Choroid plexus epithelial cell (primary cell): ENCODE measurements at regions not wholly inside any gene's neighbourhood (a gene's known extent, or its start where the extent isn't known, plus 50 kb on each side); places are given as distances from the start of the nearest gene placed in this dataset.

Experiments used
- DNase-seq: peaks from one replicate; pipeline ENCODE4 v3.0.0-alpha.2; 2010; ENCODE audit warnings: low read depth
- H3K4me3 ChIP-seq: 2 replicates; pipeline ENCODE4 v1.5.1; 2011; ENCODE audit warnings: low read depth, mild to moderate bottlenecking, control low read depth, low read length, moderate library complexity
- CTCF ChIP-seq: conservative IDR thresholded peaks from 2 replicates; pipeline ENCODE4 v1.5.1; 2011; ENCODE audit warnings: low read depth, mild to moderate bottlenecking, control low read depth, inconsistent platforms, low read length, moderate library complexity

GRCh38 chr3:95387242-95388021 lies 1324.6 kb downstream of the NSUN3 start:
- DNase-seq = no peak
- no peak overlapping the region for H3K4me3 ChIP-seq
- TF ChIP-seq CTCF = no peak

GRCh38 chr3:95389725-95390313 lies 1327.0 kb downstream of the NSUN3 start:
- DNase-seq = no peak
- no peak for TF ChIP-seq CTCF
- no peak overlapping the region for H3K4me3 ChIP-seq

- no peak for TF ChIP-seq CTCF
- DNase-seq = no peak
These were observed 1331.4 kb downstream of the NSUN3 start for GRCh38 chr3:95394286-95394685.

GRCh38 chr3:95399585-95399984 lies 1336.7 kb downstream of the NSUN3 start:
- H3K4me3 ChIP-seq = no peak overlapping the region
- DNase-seq = no peak
- TF ChIP-seq CTCF = no peak

More at GRCh38 chr3:95394286-95394685, 1331.4 kb downstream of the NSUN3 start:
- no peak overlapping the region for H3K4me3 ChIP-seq

GRCh38 chr3:95401693-95402092 lies 1338.8 kb downstream of the NSUN3 start:
- H3K4me3 ChIP-seq = no peak overlapping the region
- TF ChIP-seq CTCF = no peak
- DNase-seq = no peak

- no peak overlapping the region for H3K4me3 ChIP-seq
- no peak for TF ChIP-seq CTCF
- DNase-seq = no peak
These were observed 1345.0 kb downstream of the NSUN3 start for GRCh38 chr3:95407709-95408463.
